ENCODE measurements at regions not wholly inside any gene's neighbourhood (a gene's known extent, or its start where the extent isn't known, plus 50 kb on each side); places are given as distances from the start of the nearest gene placed in this dataset.

DNA sequence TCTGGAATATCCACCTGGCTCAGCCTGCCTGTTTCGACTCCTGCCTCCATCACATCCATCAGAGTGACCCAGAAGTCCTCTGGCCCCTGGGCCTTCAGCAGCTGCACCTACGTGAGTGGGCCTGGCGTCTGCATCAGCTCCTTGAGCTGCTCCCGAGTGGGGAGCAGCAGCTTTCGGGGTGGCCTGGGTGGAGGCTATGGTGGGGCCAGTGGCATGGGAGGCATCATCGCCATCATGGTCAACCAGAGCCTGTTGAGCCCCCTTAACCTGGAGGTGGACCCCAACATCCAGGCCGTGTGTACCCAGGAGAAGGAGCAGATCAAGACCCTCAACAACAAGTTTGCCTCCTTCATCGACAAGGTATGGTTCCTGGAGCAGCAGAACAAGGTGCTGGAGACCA is 83.0 kb downstream of the SEC61B start:
- in situ Hi-C loops (cut with MboI; ENCODE audit: low sequenced_read_pairs, unreplicated experiment) = no loop called here
- no peak for DNase-seq (ENCODE audit: low spot score)
- TF ChIP-seq CTCF (IDR thresholded peaks at IDR 0.05; ENCODE audit: borderline replicate concordance, control extremely low read depth, extremely low read depth, insufficient read depth, missing control alignments) = no peak

DNA sequence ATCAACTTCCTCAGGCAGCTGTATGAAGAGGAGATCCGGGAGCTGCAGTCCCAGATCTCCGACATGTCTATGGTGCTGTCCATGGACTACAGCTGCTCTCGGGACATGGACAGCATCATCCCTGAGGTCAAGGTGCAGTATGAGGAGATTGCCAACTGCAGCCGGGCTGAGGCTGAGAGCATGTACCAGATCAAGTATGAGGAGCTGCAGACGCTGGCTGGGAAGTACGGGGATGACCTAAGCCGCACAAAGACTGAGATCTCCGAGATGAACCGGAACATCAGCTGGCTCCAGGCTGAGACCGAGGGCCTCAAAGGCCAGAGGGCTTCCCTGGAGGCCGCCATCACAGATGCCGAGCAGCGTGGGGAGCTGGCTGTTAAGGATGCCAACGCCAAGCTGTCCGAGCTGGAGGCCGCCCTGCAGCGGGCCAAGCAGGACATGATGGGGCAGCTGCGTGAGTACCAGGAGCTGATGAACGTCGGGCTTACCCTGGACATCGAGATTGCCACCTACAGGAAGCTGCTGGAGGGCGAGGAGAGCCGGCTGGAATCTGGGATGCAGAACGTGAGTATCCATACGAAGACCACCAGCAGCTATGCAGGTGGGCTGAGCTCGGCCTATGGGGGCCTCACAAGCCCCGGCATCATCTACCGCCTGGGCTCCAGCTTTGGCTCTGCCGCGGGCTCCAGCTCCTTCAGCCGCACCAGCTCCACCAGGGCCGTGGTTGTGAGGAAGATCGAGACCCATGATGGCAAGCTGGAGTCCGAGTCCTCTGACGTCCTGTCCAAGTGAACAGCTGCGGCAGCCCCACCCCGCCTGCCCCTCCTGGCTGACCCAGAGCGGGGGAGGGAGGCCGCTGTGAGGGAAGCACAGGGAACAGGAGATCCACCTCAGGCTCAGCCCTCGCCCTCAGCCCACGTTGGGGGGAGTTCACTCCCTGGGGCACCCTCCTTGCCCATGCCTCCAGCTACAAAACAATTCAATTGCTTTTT is 84.0 kb downstream of the SEC61B start:
- no peak for TF ChIP-seq CTCF (IDR thresholded peaks at IDR 0.05; ENCODE audit: borderline replicate concordance, control extremely low read depth, extremely low read depth, insufficient read depth, missing control alignments)
- in situ Hi-C loops (cut with MboI; ENCODE audit: low sequenced_read_pairs, unreplicated experiment) = no loop called here
- DNase-seq (ENCODE audit: low spot score) = no peak

DNA sequence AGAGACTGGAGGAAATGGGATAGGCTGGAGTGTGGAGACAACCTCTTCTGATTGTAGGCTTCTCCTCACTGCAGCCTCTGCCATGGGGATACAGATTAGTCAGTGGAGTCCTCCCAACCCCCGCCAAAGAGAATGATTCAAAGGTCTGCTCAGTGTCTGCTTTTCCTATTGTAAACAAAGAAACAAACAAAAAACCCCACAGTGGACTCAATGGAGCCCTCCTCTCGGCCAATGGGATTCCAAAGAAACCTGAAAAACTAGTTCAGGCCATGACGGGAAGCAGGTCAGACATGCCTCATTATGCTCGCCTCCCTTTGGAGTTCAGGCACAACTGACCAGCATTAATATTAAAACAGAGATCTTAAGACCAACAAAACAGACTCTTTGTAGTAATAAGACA is 85.8 kb downstream of the SEC61B start:
- in situ Hi-C loops (cut with MboI; ENCODE audit: low sequenced_read_pairs, unreplicated experiment) = no loop called here
- no peak for TF ChIP-seq CTCF (IDR thresholded peaks at IDR 0.05; ENCODE audit: borderline replicate concordance, control extremely low read depth, extremely low read depth, insufficient read depth, missing control alignments)
- no peak for DNase-seq (ENCODE audit: low spot score)

- no peak for TF ChIP-seq CTCF (IDR thresholded peaks at IDR 0.05; ENCODE audit: borderline replicate concordance, control extremely low read depth, extremely low read depth, insufficient read depth, missing control alignments)
- DNase-seq (ENCODE audit: low spot score) = no peak
- in situ Hi-C loops (cut with MboI; ENCODE audit: low sequenced_read_pairs, unreplicated experiment) = no loop called here
Measured at GRCh38 chr9:99309141-99309939, 87.3 kb downstream of the SEC61B start.

DNA sequence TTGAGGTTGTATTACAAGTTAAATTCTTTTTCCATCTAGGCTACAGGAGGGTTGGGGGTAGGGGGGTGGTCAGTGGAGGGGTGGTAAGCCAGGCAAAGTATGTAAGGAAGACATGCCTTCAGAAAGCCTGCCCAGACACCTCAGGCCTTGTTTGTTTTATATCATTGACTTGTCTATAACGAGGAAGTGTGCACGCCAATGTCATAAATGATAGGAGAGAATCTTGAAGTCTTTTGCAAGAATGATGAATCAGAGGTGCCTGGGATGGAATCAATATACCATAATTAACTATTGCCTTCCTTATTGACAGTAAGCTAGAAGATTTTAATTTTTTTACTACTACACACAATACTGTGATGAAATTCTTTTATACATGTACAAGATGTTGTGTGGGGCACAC is 90.7 kb downstream of the SEC61B start:
- TF ChIP-seq CTCF (IDR thresholded peaks at IDR 0.05; ENCODE audit: borderline replicate concordance, control extremely low read depth, extremely low read depth, insufficient read depth, missing control alignments) = no peak
- DNase-seq (ENCODE audit: low spot score) = no peak
- in situ Hi-C loops (cut with MboI; ENCODE audit: low sequenced_read_pairs, unreplicated experiment) = no loop called here

DNA sequence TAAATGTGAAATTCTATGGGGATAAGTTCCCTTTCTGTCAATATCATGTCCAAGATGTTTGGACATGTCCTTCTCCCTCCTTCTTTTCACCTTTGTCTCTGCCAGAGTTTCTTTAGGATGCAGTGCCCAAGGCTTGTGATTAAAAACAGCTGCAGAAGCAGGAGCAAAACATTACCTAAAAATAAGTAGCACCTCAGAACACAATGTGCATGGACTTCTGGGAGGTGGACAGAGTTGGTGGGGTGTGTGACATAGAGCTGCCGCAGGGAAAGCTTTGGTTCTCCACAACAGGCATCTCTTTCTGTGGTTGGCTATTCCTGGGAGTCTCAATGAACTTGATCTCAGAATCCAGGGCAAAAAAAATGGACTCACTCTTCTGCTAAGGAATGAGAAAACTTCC is 97.0 kb downstream of the SEC61B start:
- in situ Hi-C loops (cut with MboI; ENCODE audit: low sequenced_read_pairs, unreplicated experiment) = no loop called here
- DNase-seq (ENCODE audit: low spot score) = no peak

More for the DNA sequence above, 97.0 kb downstream of the SEC61B start:
- TF ChIP-seq CTCF (IDR thresholded peaks at IDR 0.05; ENCODE audit: borderline replicate concordance, control extremely low read depth, extremely low read depth, insufficient read depth, missing control alignments) = no peak

Data from GM13976 (cell line).